HCT116 (cell line): ENCODE measurements at regions not wholly inside any gene's neighbourhood (a gene's known extent, or its start where the extent isn't known, plus 50 kb on each side); places are given as distances from the start of the nearest gene placed in this dataset.

Experiments
- ATAC-seq: fragments of 200-7000 bp; cut with Tn5 transposase; 2 replicates; pipeline ENCODE4 v1.9.1; 2020; ENCODE audit warnings: mild to moderate bottlenecking, moderate library complexity
- BruUV-seq: library from RNA; stranded (reverse); fragments of 400-500 nt; replicated peaks from 2 replicates; lab custom pipeline; 2021; lab: Mats Ljungman, UMichigan
- CTCF ChIA-PET: fragments of 300-600 bp; sonication (Branson Sonifier 250); formaldehyde crosslinking; loops from one replicate; lab custom pipeline; 2021; ENCODE audit warnings: antibody characterized with exemption; lab: Charles Lee
- POLR2A ChIA-PET: fragments of 300-600, 350-600 bp; sonication (Branson Sonifier 250); formaldehyde crosslinking; loops from one replicate; lab custom pipeline; 2021; ENCODE audit warnings: antibody characterized with exemption; lab: Charles Lee
- RAD21 ChIA-PET, 2 experiments: fragments of 300-600 bp; sonication (Branson Sonifier 250); formaldehyde crosslinking; loops; one replicate each; lab custom pipeline; 2023; ENCODE audit warnings: low total read pairs in 2 of 2; ENCODE audit not compliant: uncharacterized antibody in 2 of 2, unreplicated experiment in 2 of 2, low non-redundant PET in 1 of 2; lab: Charles Lee
- DNase-seq: peaks from one replicate; pipeline ENCODE4 v3.0.0-alpha.2; 2010; ENCODE audit warnings: low read depth, low spot score
- H2AFZ ChIP-seq: fragments of 200-600 bp; shearing (Covaris generic), sonication (generic); 2 replicates; pipeline ENCODE4 v1.6.1; 2017; ENCODE audit warnings: low read depth, mixed run types, mixed read lengths, antibody characterized with exemption, low read length; ENCODE audit not compliant: poor library complexity, severe bottlenecking
- H3K27ac ChIP-seq: 2 replicates; pipeline ENCODE4 v1.5.1; 2012; ENCODE audit warnings: low read depth, low read length
- H3K27me3 ChIP-seq: fragments of 200-600 bp; sonication (generic); 2 replicates; pipeline ENCODE4 v1.6.1; 2016; ENCODE audit warnings: mixed run types, low read length, mixed read lengths; ENCODE audit not compliant: insufficient read depth
- H3K36me3 ChIP-seq, 2 experiments: fragments of 200-500 bp in 1 of 2; fragments of 200-600 bp in 1 of 2; sonication (Bioruptor generic) in 1 of 2; sonication (generic) in 1 of 2; 2 replicates each; pipeline versions ENCODE4 v1.5.1 to v1.6.1; 2014 to 2016; ENCODE audit warnings: low read length in 2 of 2, inconsistent platforms in 1 of 2, mixed read lengths in 1 of 2, mixed run types in 1 of 2; ENCODE audit not compliant: insufficient read depth in 2 of 2, control insufficient read depth in 1 of 2
- H3K4me1 ChIP-seq, 2 experiments: fragments of 200-600 bp in 1 of 2; sonication (generic) in 1 of 2; 2 replicates each; pipeline versions ENCODE4 v1.5.1 to v1.6.1; 2012 to 2017; ENCODE audit warnings: low read length in 2 of 2, inconsistent platforms in 1 of 2, mild to moderate bottlenecking in 1 of 2, mixed read lengths in 1 of 2, mixed run types in 1 of 2, moderate library complexity in 1 of 2; ENCODE audit not compliant: insufficient read depth in 2 of 2, control insufficient read depth in 1 of 2
- H3K4me2 ChIP-seq: fragments of 200-600 bp; sonication (generic); 2 replicates; pipeline ENCODE4 v1.6.1; 2017; ENCODE audit warnings: mixed run types, low read length, mixed read lengths
- H3K4me3 ChIP-seq, 2 experiments: fragments of 200-600 bp in 1 of 2; sonication (generic) in 1 of 2; replicated peaks in 1 of 2; 2 replicates each; pipeline ENCODE4 v1.5.1; 2011 to 2016; ENCODE audit warnings: low read length in 2 of 2, control low read depth in 1 of 2, low read depth in 1 of 2, mild to moderate bottlenecking in 1 of 2, mixed read lengths in 1 of 2, mixed run types in 1 of 2
- H3K79me2 ChIP-seq: fragments of 200-600 bp; sonication (generic); 2 replicates; pipeline ENCODE4 v1.6.1; 2017; ENCODE audit warnings: mild to moderate bottlenecking, mixed run types, low read length, moderate library complexity, mixed read lengths; ENCODE audit not compliant: insufficient read depth
- H3K9ac ChIP-seq: fragments of 200-600 bp; sonication (generic); 2 replicates; pipeline ENCODE4 v1.6.1; 2016; ENCODE audit warnings: low read length, mixed read lengths
- H3K9me2 ChIP-seq: fragments of 200-600 bp; sonication (generic), shearing (Covaris generic); 2 replicates; pipeline ENCODE4 v1.6.1; 2017; ENCODE audit warnings: mixed run types, mild to moderate bottlenecking, moderate library complexity; ENCODE audit not compliant: insufficient read depth
- H3K9me3 ChIP-seq, 2 experiments: fragments of 200-500 bp in 1 of 2; fragments of 200-600 bp in 1 of 2; sonication (Bioruptor generic) in 1 of 2; sonication (generic) in 1 of 2; 2 replicates each; pipeline ENCODE4 v1.6.1; 2014 to 2017; ENCODE audit warnings: low read length in 2 of 2, mixed read lengths in 2 of 2, inconsistent platforms in 1 of 2, low read depth in 1 of 2, mild to moderate bottlenecking in 1 of 2, mixed run types in 1 of 2, moderate library complexity in 1 of 2; ENCODE audit not compliant: control insufficient read depth in 1 of 2, insufficient read depth in 1 of 2
- H4K20me1 ChIP-seq: fragments of 200-600 bp; sonication (generic), shearing (Covaris generic); 2 replicates; pipeline ENCODE4 v1.6.1; 2017; ENCODE audit warnings: mixed run types, mild to moderate bottlenecking, moderate library complexity; ENCODE audit not compliant: insufficient read depth
- CEBPB ChIP-seq: IDR thresholded peaks from 2 replicates; pipeline ENCODE4 v1.6.1; 2012; ENCODE audit warnings: low read depth
- EGR1 ChIP-seq: IDR thresholded peaks from 2 replicates; pipeline ENCODE4 v1.6.1; 2012; ENCODE audit warnings: low read depth
- ELF1 ChIP-seq: IDR thresholded peaks from 2 replicates; pipeline ENCODE4 v1.6.1; 2012; ENCODE audit warnings: low read depth, borderline replicate concordance
- EZH2phosphoT487 ChIP-seq: fragments of 200-600 bp; IDR thresholded peaks from 2 replicates; pipeline ENCODE4 v1.6.1; 2018; ENCODE audit warnings: antibody characterized with exemption, borderline replicate concordance
- FOSL1 ChIP-seq: IDR thresholded peaks from 2 replicates; pipeline ENCODE4 v1.6.1; 2012; ENCODE audit warnings: low read depth
- JUND ChIP-seq: IDR thresholded peaks from 2 replicates; pipeline ENCODE4 v1.6.1; 2012
- POLR2A ChIP-seq: IDR thresholded peaks from 2 replicates; pipeline ENCODE4 v1.7.0; 2011; ENCODE audit warnings: borderline replicate concordance; ENCODE audit not compliant: insufficient read depth, insufficient read length; ENCODE audit errors: extremely low read depth
- POLR2AphosphoS5 ChIP-seq: IDR thresholded peaks from 2 replicates; pipeline ENCODE4 v1.6.1; 2011; ENCODE audit warnings: mild to moderate bottlenecking, low read depth, low read length, moderate library complexity
- RAD21 ChIP-seq: IDR thresholded peaks from 2 replicates; pipeline ENCODE4 v1.6.1; 2012; ENCODE audit warnings: low read depth, mild to moderate bottlenecking
- SIN3A ChIP-seq: IDR thresholded peaks from 2 replicates; pipeline ENCODE4 v1.6.1; 2012; ENCODE audit warnings: low read depth
- SP1 ChIP-seq: IDR thresholded peaks from 2 replicates; pipeline ENCODE4 v1.6.1; 2012; ENCODE audit warnings: low read depth
- SRF ChIP-seq: IDR thresholded peaks from 2 replicates; pipeline ENCODE4 v1.6.1; 2012; ENCODE audit warnings: low read depth
- YY1 ChIP-seq: IDR thresholded peaks from 2 replicates; pipeline ENCODE4 v1.6.1; 2011; ENCODE audit warnings: low read length, low read depth, moderate library complexity, mild to moderate bottlenecking; ENCODE audit not compliant: insufficient replicate concordance; ENCODE audit errors: extremely low read depth
- ZBTB33 ChIP-seq: IDR thresholded peaks from 2 replicates; pipeline ENCODE4 v1.6.1; 2011; ENCODE audit warnings: mild to moderate bottlenecking, low read length, moderate library complexity; ENCODE audit not compliant: insufficient replicate concordance; ENCODE audit errors: extremely low read depth
- ZFX ChIP-seq: fragments of 450-650 bp; IDR thresholded peaks from 2 replicates; pipeline ENCODE4 v1.6.1; 2017
- ZNF274 ChIP-seq: fragments of 200-500 bp; sonication (Bioruptor generic); IDR thresholded peaks from 2 replicates; pipeline ENCODE4 v1.6.1; 2014; ENCODE audit warnings: mild to moderate bottlenecking, low read depth, low read length, inconsistent platforms
- intact Hi-C: fragments of 100-400 bp; cut with micrococcal nuclease; formaldehyde crosslinking; loops from 2 replicates; pipeline ENCODE4 v1.10.0; 2022
- TF ChIP-seq, protein P1 (sequence below): IDR thresholded peaks from 2 replicates; pipeline ENCODE4 v1.6.1; 2012
- TF ChIP-seq, protein P2 (sequence below), 3 experiments: fragments of 200-600 bp in 1 of 3; sonication (generic) in 1 of 3; IDR thresholded peaks in 2 of 3; conservative IDR thresholded peaks in 1 of 3; 2 replicates each; pipeline ENCODE4 v1.5.1; 2012 to 2017; ENCODE audit warnings: low read depth in 2 of 3, low read length in 2 of 3, antibody characterized with exemption in 1 of 3, borderline replicate concordance in 1 of 3, control low read depth in 1 of 3, mild to moderate bottlenecking in 1 of 3, mixed read lengths in 1 of 3, mixed run types in 1 of 3, moderate library complexity in 1 of 3; ENCODE audit not compliant: insufficient read depth in 1 of 3
- TF ChIP-seq, protein P3 (sequence below): IDR thresholded peaks from 2 replicates; pipeline ENCODE4 v1.6.1; 2012

DNA sequence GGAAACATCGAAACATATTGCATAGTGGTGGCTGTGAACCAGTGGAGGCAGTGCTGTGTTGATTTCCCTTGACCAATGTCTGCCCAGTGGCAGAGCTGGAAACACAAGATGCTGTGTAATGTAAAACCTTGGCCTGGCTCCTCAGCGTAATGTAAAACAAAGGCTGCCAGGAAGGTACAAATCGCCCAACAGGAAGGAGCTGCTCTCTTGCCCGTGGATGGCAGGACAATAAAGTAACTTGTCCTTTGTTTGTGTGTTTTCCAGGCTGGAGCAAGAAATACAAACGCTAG, 143.4 kb downstream of the PALM2AKAP2 start:
- intact Hi-C loops = no loop called here
- H3K9ac ChIP-seq = no peak overlapping the region
- no peak overlapping the region for H3K4me3 ChIP-seq
- no peaks in the 10 kb centered on the region for H3K36me3 ChIP-seq
- ChIA-PET POLR2A (no interaction called here), CTCF (no interaction called here), RAD21 (no interaction called here)
- H3K4me1 ChIP-seq = no peaks in the 10 kb centered on the region
- BruUV-seq = no TSS peak
- ATAC-seq (no peak; the same call in 1 of the 2 replicates), DNase-seq (no peak)
- no peak overlapping the region for H3K27ac ChIP-seq
- H3K27me3 ChIP-seq = no peaks in the 10 kb centered on the region
- H3K9me2 ChIP-seq = no peaks in the 10 kb centered on the region
- no peaks in the 10 kb centered on the region for H4K20me1 ChIP-seq
- TF ChIP-seq POLR2A (no peak), ZNF274 (no peak), ZFX (no peak), YY1 (no peak), SIN3A (no peak), POLR2AphosphoS5 (no peak), EZH2phosphoT487 (no peak), FOSL1 (no peak), RAD21 (no peak), ZBTB33 (no peak), SP1 (no peak), CEBPB (no peak), SRF (no peak), ELF1 (no peak), JUND (no peak), EGR1 (no peak)
- TF ChIP-seq, protein P1, sequence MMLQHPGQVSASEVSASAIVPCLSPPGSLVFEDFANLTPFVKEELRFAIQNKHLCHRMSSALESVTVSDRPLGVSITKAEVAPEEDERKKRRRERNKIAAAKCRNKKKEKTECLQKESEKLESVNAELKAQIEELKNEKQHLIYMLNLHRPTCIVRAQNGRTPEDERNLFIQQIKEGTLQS = no peak
- TF ChIP-seq, protein P2, sequence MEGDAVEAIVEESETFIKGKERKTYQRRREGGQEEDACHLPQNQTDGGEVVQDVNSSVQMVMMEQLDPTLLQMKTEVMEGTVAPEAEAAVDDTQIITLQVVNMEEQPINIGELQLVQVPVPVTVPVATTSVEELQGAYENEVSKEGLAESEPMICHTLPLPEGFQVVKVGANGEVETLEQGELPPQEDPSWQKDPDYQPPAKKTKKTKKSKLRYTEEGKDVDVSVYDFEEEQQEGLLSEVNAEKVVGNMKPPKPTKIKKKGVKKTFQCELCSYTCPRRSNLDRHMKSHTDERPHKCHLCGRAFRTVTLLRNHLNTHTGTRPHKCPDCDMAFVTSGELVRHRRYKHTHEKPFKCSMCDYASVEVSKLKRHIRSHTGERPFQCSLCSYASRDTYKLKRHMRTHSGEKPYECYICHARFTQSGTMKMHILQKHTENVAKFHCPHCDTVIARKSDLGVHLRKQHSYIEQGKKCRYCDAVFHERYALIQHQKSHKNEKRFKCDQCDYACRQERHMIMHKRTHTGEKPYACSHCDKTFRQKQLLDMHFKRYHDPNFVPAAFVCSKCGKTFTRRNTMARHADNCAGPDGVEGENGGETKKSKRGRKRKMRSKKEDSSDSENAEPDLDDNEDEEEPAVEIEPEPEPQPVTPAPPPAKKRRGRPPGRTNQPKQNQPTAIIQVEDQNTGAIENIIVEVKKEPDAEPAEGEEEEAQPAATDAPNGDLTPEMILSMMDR (IDR thresholded peaks at IDR 0.05 in 2 of 3, conservative IDR thresholded peaks at IDR 0.05 in 1 of 3; ENCODE audit: borderline replicate concordance in 1 of 3, insufficient read depth in 1 of 3, low read depth in 2 of 3, low read length in 2 of 3) = no peak
- TF ChIP-seq, protein P3, sequence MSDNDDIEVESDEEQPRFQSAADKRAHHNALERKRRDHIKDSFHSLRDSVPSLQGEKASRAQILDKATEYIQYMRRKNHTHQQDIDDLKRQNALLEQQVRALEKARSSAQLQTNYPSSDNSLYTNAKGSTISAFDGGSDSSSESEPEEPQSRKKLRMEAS = no peak
- no peaks in the 10 kb centered on the region for H3K79me2 ChIP-seq
- no peak overlapping the region for H3K4me2 ChIP-seq
- H3K9me3 ChIP-seq = no peaks in the 10 kb centered on the region
- H2AFZ ChIP-seq = no peak overlapping the region
